OCI-LY7 (cell line): ENCODE measurements at regions not wholly inside any gene's neighbourhood (a gene's known extent, or its start where the extent isn't known, plus 50 kb on each side); places are given as distances from the start of the nearest gene placed in this dataset.

Experiments used
- CTCF ChIP-seq: fragments of 200-600 bp; sonication (generic); conservative IDR thresholded peaks from 2 replicates; pipeline ENCODE4 v1.5.1; 2014; ENCODE audit warnings: mild to moderate bottlenecking, antibody characterized with exemption, low read length, moderate library complexity, mixed read lengths
- EZH2phosphoT487 ChIP-seq: fragments of 200-600 bp; sonication (generic); IDR thresholded peaks from 2 replicates; pipeline ENCODE4 v1.6.1; 2018; ENCODE audit warnings: low read depth, borderline replicate concordance, mild to moderate bottlenecking, mixed run types, antibody characterized with exemption, low read length, moderate library complexity, mixed read lengths

GRCh38 chr2:198340846-198341245 lies 536.5 kb downstream of the PLCL1 start:
- TF ChIP-seq CTCF, result no peak
- TF ChIP-seq EZH2phosphoT487, result no peak
